ENCODE measurements at regions not wholly inside any gene's neighbourhood (a gene's known extent, or its start where the extent isn't known, plus 50 kb on each side); places are given as distances from the start of the nearest gene placed in this dataset.

- TF ChIP-seq POLR2AphosphoS5 (IDR thresholded peaks at IDR 0.05; ENCODE audit: low read depth, low read length) (no peak), TAF1 (IDR thresholded peaks at IDR 0.05; ENCODE audit: borderline replicate concordance, insufficient read depth, low read length) (no peak), REST (IDR thresholded peaks at IDR 0.05; ENCODE audit: insufficient read depth in 1 of 2, low read depth in 2 of 2, low read length in 2 of 2) (no peak), FOXP2 (optimal IDR thresholded peaks at IDR 0.05; ENCODE audit: borderline replicate concordance, extremely low read depth, extremely low read length, insufficient read depth) (no peak), SIN3A (IDR thresholded peaks at IDR 0.05; ENCODE audit: borderline replicate concordance, insufficient read depth, low read length) (no peak)
Measured at GRCh38 chr14:83566567-83566966, 1963.4 kb upstream of the FLRT2 start.
